ENCODE measurements at regions not wholly inside any gene's neighbourhood (a gene's known extent, or its start where the extent isn't known, plus 50 kb on each side); places are given as distances from the start of the nearest gene placed in this dataset.

DNA sequence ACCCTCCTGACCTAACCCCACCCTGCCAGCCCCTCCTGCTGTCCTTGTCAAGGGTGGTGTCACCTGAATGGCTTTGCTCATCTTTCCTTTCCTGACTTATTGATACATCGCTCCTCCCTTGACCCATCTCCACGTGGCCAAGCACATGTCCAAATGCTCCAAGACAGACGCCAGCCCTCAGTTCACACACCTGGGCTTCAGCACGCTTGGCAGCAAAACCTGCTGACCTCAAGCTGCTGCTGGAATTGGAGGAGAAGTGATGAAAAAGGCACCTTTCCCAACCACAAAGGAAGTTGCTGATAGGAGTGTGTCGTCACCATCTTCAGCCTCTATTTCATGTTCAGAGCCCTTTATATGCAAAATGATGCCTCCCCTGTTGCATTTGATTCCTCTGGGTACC lies 141.3 kb downstream of the TLE3 start:
- H3K4me3 Mint-ChIP-seq = no peak overlapping the region
- no peak for DNase-seq (ENCODE audit: low read depth, low spot score)
- no peak overlapping the region for H3K27ac Mint-ChIP-seq (ENCODE audit: unreplicated experiment)
- TF ChIP-seq, protein P1, sequence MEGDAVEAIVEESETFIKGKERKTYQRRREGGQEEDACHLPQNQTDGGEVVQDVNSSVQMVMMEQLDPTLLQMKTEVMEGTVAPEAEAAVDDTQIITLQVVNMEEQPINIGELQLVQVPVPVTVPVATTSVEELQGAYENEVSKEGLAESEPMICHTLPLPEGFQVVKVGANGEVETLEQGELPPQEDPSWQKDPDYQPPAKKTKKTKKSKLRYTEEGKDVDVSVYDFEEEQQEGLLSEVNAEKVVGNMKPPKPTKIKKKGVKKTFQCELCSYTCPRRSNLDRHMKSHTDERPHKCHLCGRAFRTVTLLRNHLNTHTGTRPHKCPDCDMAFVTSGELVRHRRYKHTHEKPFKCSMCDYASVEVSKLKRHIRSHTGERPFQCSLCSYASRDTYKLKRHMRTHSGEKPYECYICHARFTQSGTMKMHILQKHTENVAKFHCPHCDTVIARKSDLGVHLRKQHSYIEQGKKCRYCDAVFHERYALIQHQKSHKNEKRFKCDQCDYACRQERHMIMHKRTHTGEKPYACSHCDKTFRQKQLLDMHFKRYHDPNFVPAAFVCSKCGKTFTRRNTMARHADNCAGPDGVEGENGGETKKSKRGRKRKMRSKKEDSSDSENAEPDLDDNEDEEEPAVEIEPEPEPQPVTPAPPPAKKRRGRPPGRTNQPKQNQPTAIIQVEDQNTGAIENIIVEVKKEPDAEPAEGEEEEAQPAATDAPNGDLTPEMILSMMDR (conservative IDR thresholded peaks at IDR 0.05) = no peak
- H3K9me3 Mint-ChIP-seq = no peaks in the 10 kb centered on the region
- no peaks in the 10 kb centered on the region for H3K27me3 Mint-ChIP-seq (ENCODE audit: low read depth)
- H3K36me3 Mint-ChIP-seq (ENCODE audit: low read depth) = no peaks in the 10 kb centered on the region
- peaks cover 8% of the 10 kb centered on the region for H3K4me1 Mint-ChIP-seq

- Mint-ChIP-seq H3K27me3 (ENCODE audit: low read depth) (no peaks in the 10 kb centered on the region), H3K27ac (ENCODE audit: unreplicated experiment) (no peak overlapping the region), H3K9me3 (no peaks in the 10 kb centered on the region), H3K36me3 (ENCODE audit: low read depth) (no peaks in the 10 kb centered on the region), H3K4me1 (peaks cover 8% of the 10 kb centered on the region), H3K4me3 (no peak overlapping the region)
- DNase-seq (ENCODE audit: low read depth, low spot score) = no peak
- TF ChIP-seq, protein P1 (conservative IDR thresholded peaks at IDR 0.05) = no peak
Measured at GRCh38 chr15:69957175-69957574, 140.5 kb downstream of the TLE3 start.

DNA sequence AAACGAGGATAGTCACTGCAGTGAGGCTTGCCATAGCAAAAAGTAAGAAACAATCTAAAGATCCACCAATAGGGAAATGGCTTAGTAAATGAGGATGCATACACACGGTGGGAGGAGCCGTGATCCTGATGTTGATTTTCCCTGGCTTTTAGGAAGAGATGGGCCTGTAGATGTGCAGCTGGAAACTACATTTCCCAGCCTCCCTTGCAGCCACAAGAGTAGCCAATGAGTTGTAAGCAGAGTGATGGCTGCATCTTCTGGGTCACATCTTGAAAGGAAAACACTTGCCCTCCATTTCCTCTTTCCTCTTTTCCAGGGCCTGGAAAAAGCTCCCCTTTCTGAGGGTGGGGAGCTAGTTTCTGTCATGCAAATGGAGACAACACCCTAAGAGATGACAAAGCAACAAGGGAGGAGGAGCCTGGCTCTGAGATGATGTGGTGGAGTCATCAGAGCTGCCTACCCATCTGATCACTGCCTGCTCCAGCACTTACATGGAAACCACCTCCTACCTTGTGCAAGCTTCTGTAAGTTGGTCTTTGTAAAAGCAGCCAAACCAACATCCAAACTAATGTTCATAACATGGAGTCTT lies 139.1 kb downstream of the TLE3 start:
- H3K9me3 Mint-ChIP-seq = peaks cover 2% of the 10 kb centered on the region
- H3K36me3 Mint-ChIP-seq (ENCODE audit: low read depth) = no peaks in the 10 kb centered on the region
- TF ChIP-seq, protein P1 (conservative IDR thresholded peaks at IDR 0.05) = no peak
- H3K4me3 Mint-ChIP-seq = no peak overlapping the region
- peaks cover 3% of the 10 kb centered on the region for H3K27me3 Mint-ChIP-seq (ENCODE audit: low read depth)
- DNase-seq (ENCODE audit: low read depth, low spot score) = no peak
- H3K27ac Mint-ChIP-seq (ENCODE audit: unreplicated experiment) = no peak overlapping the region
- peaks cover 8% of the 10 kb centered on the region for H3K4me1 Mint-ChIP-seq

GRCh38 chr15:69962561-69962960 lies 135.2 kb downstream of the TLE3 start:
- DNase-seq (ENCODE audit: low read depth, low spot score) = no peak
- TF ChIP-seq, protein P1 (conservative IDR thresholded peaks at IDR 0.05) = no peak
- H3K36me3 Mint-ChIP-seq (ENCODE audit: low read depth) = no peaks in the 10 kb centered on the region
- H3K27me3 Mint-ChIP-seq (ENCODE audit: low read depth) = peaks cover 3% of the 10 kb centered on the region
- H3K27ac Mint-ChIP-seq (ENCODE audit: unreplicated experiment) = no peak overlapping the region
- H3K4me1 Mint-ChIP-seq = no peaks in the 10 kb centered on the region
- H3K9me3 Mint-ChIP-seq = peaks cover 2% of the 10 kb centered on the region
- no peak overlapping the region for H3K4me3 Mint-ChIP-seq

- TF ChIP-seq, protein P1 (conservative IDR thresholded peaks at IDR 0.05) = no peak
- Mint-ChIP-seq H3K9me3 (peaks cover 2% of the 10 kb centered on the region), H3K27me3 (ENCODE audit: low read depth) (peaks cover 3% of the 10 kb centered on the region), H3K4me1 (no peaks in the 10 kb centered on the region), H3K36me3 (ENCODE audit: low read depth) (no peaks in the 10 kb centered on the region), H3K27ac (ENCODE audit: unreplicated experiment) (no peak overlapping the region), H3K4me3 (no peak overlapping the region)
- DNase-seq (ENCODE audit: low read depth, low spot score) = no peak
Measured at GRCh38 chr15:69963385-69963784, 134.3 kb downstream of the TLE3 start.
